DMS53 (cell line): ENCODE measurements at regions not wholly inside any gene's neighbourhood (a gene's known extent, or its start where the extent isn't known, plus 50 kb on each side); places are given as distances from the start of the nearest gene placed in this dataset.
"Not testable (repeated sequence)": the region's sequence is repeated elsewhere in the genome, so short reads cannot be mapped to it uniquely, and the experiment has no call there.

Source experiments
- DNase-seq: peaks from one replicate; lab custom pipeline; 2025; lab: John Stamatoyannopoulos, UW

- DNase-seq: peak; percentile 12
Measured at GRCh38 chr21:35603494-35603893, 456.8 kb downstream of the SETD4 start.

GRCh38 chr21:35602811-35603362 is 457.4 kb downstream of the SETD4 start:
- no peak for DNase-seq

GRCh38 chr21:35601211-35601610 is 459.1 kb downstream of the SETD4 start:
- DNase-seq: no peak

- no peak for DNase-seq
Measured at GRCh38 chr21:35599164-35599563, 461.2 kb downstream of the SETD4 start.

- DNase-seq: no peak
Measured at GRCh38 chr21:35597750-35598339, 462.5 kb downstream of the SETD4 start.

GRCh38 chr21:35594905-35595304 is 465.4 kb downstream of the SETD4 start:
- no peak for DNase-seq

GRCh38 chr21:35593000-35593502 is 467.3 kb downstream of the SETD4 start:
- DNase-seq: no peak

GRCh38 chr21:35590284-35590683 is 470.0 kb downstream of the SETD4 start:
- not testable (repeated sequence) for DNase-seq

- no peak for DNase-seq
Measured at GRCh38 chr21:35587841-35588380, 472.4 kb downstream of the SETD4 start.

- no peak for DNase-seq
Measured at GRCh38 chr21:35586305-35586704, 474.0 kb downstream of the SETD4 start.

- DNase-seq: peak; percentile 2
Measured at GRCh38 chr21:35585878-35586277, 474.4 kb downstream of the SETD4 start.

GRCh38 chr21:35585155-35585554 is 475.2 kb downstream of the SETD4 start:
- no peak for DNase-seq

- no peak for DNase-seq
Measured at GRCh38 chr21:35583566-35584216, 476.6 kb downstream of the SETD4 start.

GRCh38 chr21:35582731-35583130 is 477.6 kb downstream of the SETD4 start:
- no peak for DNase-seq

GRCh38 chr21:35581640-35582039 is 478.7 kb downstream of the SETD4 start:
- DNase-seq: no peak

- no peak for DNase-seq
Measured at GRCh38 chr21:35579520-35580293, 480.6 kb downstream of the SETD4 start.

GRCh38 chr21:35578831-35579471 is 481.4 kb downstream of the SETD4 start:
- no peak for DNase-seq

- DNase-seq: no peak
Measured at GRCh38 chr21:35578347-35578782, 482.0 kb downstream of the SETD4 start.

GRCh38 chr21:35575280-35575915 is 484.9 kb downstream of the SETD4 start:
- no peak for DNase-seq

GRCh38 chr21:35573472-35574374 is 486.6 kb downstream of the SETD4 start:
- no peak for DNase-seq
